Skeletal muscle tissue (tissue), 3 donors: ENCODE measurements at regions not wholly inside any gene's neighbourhood (a gene's known extent, or its start where the extent isn't known, plus 50 kb on each side); places are given as distances from the start of the nearest gene placed in this dataset.

ENCODE experiments used
- H3K27ac ChIP-seq: one replicate; pipeline ENCODE4 v1.7.0; 2013; ENCODE audit warnings: mild to moderate bottlenecking, low read depth, low read length, inconsistent platforms
- H3K27me3 ChIP-seq, 3 donors: one replicate each; pipeline ENCODE4 v1.7.0; 2013; ENCODE audit warnings: low read length in 3 of 3; ENCODE audit not compliant: control insufficient read depth in 3 of 3, insufficient read depth in 3 of 3
- H3K36me3 ChIP-seq, 3 donors: one replicate each; pipeline ENCODE4 v1.7.0; 2013; ENCODE audit warnings: low read length in 3 of 3; ENCODE audit not compliant: control insufficient read depth in 3 of 3, insufficient read depth in 3 of 3
- H3K4me1 ChIP-seq, 3 donors: one replicate each; pipeline ENCODE4 v1.7.0; 2013; ENCODE audit warnings: low read length in 3 of 3, mild to moderate bottlenecking in 3 of 3; ENCODE audit not compliant: control insufficient read depth in 3 of 3, insufficient read depth in 3 of 3
- H3K4me3 ChIP-seq, 3 donors: one replicate each; pipeline ENCODE4 v1.7.0; 2013; ENCODE audit warnings: low read length in 3 of 3
- H3K9ac ChIP-seq, 3 donors: one replicate each; pipeline ENCODE4 v1.7.0; 2013; ENCODE audit warnings: low read length in 3 of 3, mild to moderate bottlenecking in 3 of 3, moderate library complexity in 2 of 3, low read depth in 1 of 3
- H3K9me3 ChIP-seq, 3 donors: one replicate each; pipeline ENCODE4 v1.7.0; 2013; ENCODE audit warnings: low read length in 3 of 3; ENCODE audit not compliant: control insufficient read depth in 3 of 3
- donor health status: Osteomylitis.

GRCh38 chr2:107218208-107218607 is 332.2 kb upstream of the ST6GAL2 start:
- no peak overlapping the region for H3K9ac ChIP-seq
- H3K36me3 ChIP-seq: no peaks in the 10 kb centered on the region
- no peaks in the 10 kb centered on the region for H3K4me1 ChIP-seq
- no peaks in the 10 kb centered on the region for H3K9me3 ChIP-seq
- H3K4me3 ChIP-seq: no peak overlapping the region
- no peaks in the 10 kb centered on the region for H3K27me3 ChIP-seq
- no peak overlapping the region for H3K27ac ChIP-seq

- Histone ChIP-seq H3K4me3 (no peak overlapping the region), H3K36me3 (no peaks in the 10 kb centered on the region), H3K27me3 (no peaks in the 10 kb centered on the region), H3K9me3 (no peaks in the 10 kb centered on the region), H3K27ac (no peak overlapping the region), H3K9ac (no peak overlapping the region), H3K4me1 (no peaks in the 10 kb centered on the region)
Observed at GRCh38 chr2:107222466-107222865, 336.5 kb upstream of the ST6GAL2 start.

- Histone ChIP-seq H3K27ac (no peak overlapping the region), H3K4me1 (no peaks in the 10 kb centered on the region), H3K9ac (no peak overlapping the region), H3K36me3 (no peaks in the 10 kb centered on the region), H3K27me3 (no peaks in the 10 kb centered on the region), H3K9me3 (no peaks in the 10 kb centered on the region), H3K4me3 (no peak overlapping the region)
Observed at GRCh38 chr2:107235491-107236254, 349.7 kb upstream of the ST6GAL2 start.

GRCh38 chr2:107242811-107243210 is 356.8 kb upstream of the ST6GAL2 start:
- Histone ChIP-seq H3K4me1 (no peaks in the 10 kb centered on the region), H3K27me3 (no peaks in the 10 kb centered on the region), H3K9me3 (no peaks in the 10 kb centered on the region)

GRCh38 chr2:107248932-107249331 is 363.0 kb upstream of the ST6GAL2 start:
- Histone ChIP-seq H3K9ac (no peak overlapping the region), H3K4me3 (no peak overlapping the region), H3K27ac (no peak overlapping the region), H3K9me3 (no peaks in the 10 kb centered on the region), H3K36me3 (no peaks in the 10 kb centered on the region), H3K4me1 (no peaks in the 10 kb centered on the region), H3K27me3 (no peaks in the 10 kb centered on the region)

More at GRCh38 chr2:107242811-107243210, 356.8 kb upstream of the ST6GAL2 start:
- no peak overlapping the region for H3K9ac ChIP-seq
- H3K36me3 ChIP-seq: no peaks in the 10 kb centered on the region
- H3K4me3 ChIP-seq: no peak overlapping the region
- H3K27ac ChIP-seq: no peak overlapping the region

- no peak overlapping the region for H3K4me3 ChIP-seq
- H3K9me3 ChIP-seq: no peaks in the 10 kb centered on the region
- no peaks in the 10 kb centered on the region for H3K27me3 ChIP-seq
- H3K27ac ChIP-seq: no peak overlapping the region
- no peaks in the 10 kb centered on the region for H3K36me3 ChIP-seq
- H3K4me1 ChIP-seq: peaks cover 0 to 12% (median 6%) of the 10 kb centered on the region in 3 donors
- no peak overlapping the region for H3K9ac ChIP-seq
Observed at GRCh38 chr2:107255744-107256143, 369.8 kb upstream of the ST6GAL2 start.

- no peak overlapping the region for H3K27ac ChIP-seq
- no peaks in the 10 kb centered on the region for H3K36me3 ChIP-seq
- H3K9me3 ChIP-seq: peaks cover 0 to 3% (median 0%) of the 10 kb centered on the region in 3 donors
- no peak overlapping the region for H3K9ac ChIP-seq
- peaks cover 0 to 12% (median 6%) of the 10 kb centered on the region in 3 donors for H3K4me1 ChIP-seq
- no peaks in the 10 kb centered on the region for H3K27me3 ChIP-seq
- H3K4me3 ChIP-seq: no peak overlapping the region
Observed at GRCh38 chr2:107258531-107259407, 372.8 kb upstream of the ST6GAL2 start.

GRCh38 chr2:107259408-107260195 is 373.6 kb upstream of the ST6GAL2 start:
- no peak overlapping the region for H3K9ac ChIP-seq
- peaks cover 0 to 12% (median 6%) of the 10 kb centered on the region in 3 donors for H3K4me1 ChIP-seq
- H3K27ac ChIP-seq: no peak overlapping the region

GRCh38 chr2:107263628-107264027 is 377.7 kb upstream of the ST6GAL2 start:
- Histone ChIP-seq H3K27me3 (no peaks in the 10 kb centered on the region), H3K9ac (no peak overlapping the region), H3K36me3 (no peaks in the 10 kb centered on the region), H3K4me3 (no peak overlapping the region), H3K4me1 (peaks cover 0 to 5% (median 4%) of the 10 kb centered on the region in 3 donors), H3K9me3 (peaks cover 0 to 3% (median 0%) of the 10 kb centered on the region in 3 donors), H3K27ac (no peak overlapping the region)

More at GRCh38 chr2:107259408-107260195, 373.6 kb upstream of the ST6GAL2 start:
- no peaks in the 10 kb centered on the region for H3K36me3 ChIP-seq
- no peaks in the 10 kb centered on the region for H3K27me3 ChIP-seq
- peaks cover 0 to 3% (median 0%) of the 10 kb centered on the region in 3 donors for H3K9me3 ChIP-seq
- H3K4me3 ChIP-seq: no peak overlapping the region
